ENCODE measurements at regions not wholly inside any gene's neighbourhood (a gene's known extent, or its start where the extent isn't known, plus 50 kb on each side); places are given as distances from the start of the nearest gene placed in this dataset.

DNA sequence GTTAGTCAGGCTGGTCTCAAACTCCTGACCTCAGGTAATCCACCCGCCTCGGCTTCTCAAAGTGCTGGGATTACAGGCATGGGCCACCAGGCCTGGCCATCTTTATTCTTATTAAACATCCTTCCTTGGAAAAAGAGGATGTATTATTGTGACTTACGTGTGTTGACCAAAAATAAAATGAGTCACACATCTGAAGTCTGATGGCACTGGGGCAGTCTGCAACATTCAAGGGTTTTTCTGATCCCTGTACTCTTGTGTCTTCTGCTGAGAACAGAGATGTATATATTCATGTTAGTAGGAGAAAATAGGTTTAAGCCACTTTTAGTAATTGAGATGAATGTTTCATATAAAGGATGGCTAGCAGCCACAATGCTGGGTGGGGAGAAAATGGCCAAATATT lies 129.9 kb upstream of the RIPOR2 start:
- Mint-ChIP-seq H3K27ac (no peak overlapping the region), H3K27me3 (ENCODE audit: low read depth in 2 of 2) (no peaks in the 10 kb centered on the region), H3K36me3 (no peaks in the 10 kb centered on the region), H3K9me3 (no peaks in the 10 kb centered on the region), H3K4me3 (no peak overlapping the region), H3K4me1 (peaks cover 0 to 7% of the 10 kb centered on the region in 2 donors)
- intact Hi-C loops (cut with micrococcal nuclease): no loop called here
- 73% methylated on average over 2 of the region's 3 CpGs for WGBS (ENCODE audit: insufficient coverage)
- no peak overlapping the region for H3K4me3 ChIP-seq (ENCODE audit: low read length)
- no peaks in the 10 kb centered on the region for H3K36me3 ChIP-seq (ENCODE audit: control insufficient read depth, insufficient read depth, low read length)
- no peak overlapping the region for H3K27ac ChIP-seq (ENCODE audit: low read length)
- H3K4me1 ChIP-seq (ENCODE audit: control insufficient read depth, insufficient read depth, low read length): peaks cover 3% of the 10 kb centered on the region
- no peak for DNase-seq
- H3K9me3 ChIP-seq (ENCODE audit: control insufficient read depth, insufficient read depth, low read length): no peaks in the 10 kb centered on the region
- ATAC-seq: no peak
- TF ChIP-seq, protein P1, sequence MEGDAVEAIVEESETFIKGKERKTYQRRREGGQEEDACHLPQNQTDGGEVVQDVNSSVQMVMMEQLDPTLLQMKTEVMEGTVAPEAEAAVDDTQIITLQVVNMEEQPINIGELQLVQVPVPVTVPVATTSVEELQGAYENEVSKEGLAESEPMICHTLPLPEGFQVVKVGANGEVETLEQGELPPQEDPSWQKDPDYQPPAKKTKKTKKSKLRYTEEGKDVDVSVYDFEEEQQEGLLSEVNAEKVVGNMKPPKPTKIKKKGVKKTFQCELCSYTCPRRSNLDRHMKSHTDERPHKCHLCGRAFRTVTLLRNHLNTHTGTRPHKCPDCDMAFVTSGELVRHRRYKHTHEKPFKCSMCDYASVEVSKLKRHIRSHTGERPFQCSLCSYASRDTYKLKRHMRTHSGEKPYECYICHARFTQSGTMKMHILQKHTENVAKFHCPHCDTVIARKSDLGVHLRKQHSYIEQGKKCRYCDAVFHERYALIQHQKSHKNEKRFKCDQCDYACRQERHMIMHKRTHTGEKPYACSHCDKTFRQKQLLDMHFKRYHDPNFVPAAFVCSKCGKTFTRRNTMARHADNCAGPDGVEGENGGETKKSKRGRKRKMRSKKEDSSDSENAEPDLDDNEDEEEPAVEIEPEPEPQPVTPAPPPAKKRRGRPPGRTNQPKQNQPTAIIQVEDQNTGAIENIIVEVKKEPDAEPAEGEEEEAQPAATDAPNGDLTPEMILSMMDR (IDR thresholded peaks at IDR 0.05): no peak
- no peaks in the 10 kb centered on the region for H3K27me3 ChIP-seq (ENCODE audit: control insufficient read depth, insufficient read depth, low read length)

DNA sequence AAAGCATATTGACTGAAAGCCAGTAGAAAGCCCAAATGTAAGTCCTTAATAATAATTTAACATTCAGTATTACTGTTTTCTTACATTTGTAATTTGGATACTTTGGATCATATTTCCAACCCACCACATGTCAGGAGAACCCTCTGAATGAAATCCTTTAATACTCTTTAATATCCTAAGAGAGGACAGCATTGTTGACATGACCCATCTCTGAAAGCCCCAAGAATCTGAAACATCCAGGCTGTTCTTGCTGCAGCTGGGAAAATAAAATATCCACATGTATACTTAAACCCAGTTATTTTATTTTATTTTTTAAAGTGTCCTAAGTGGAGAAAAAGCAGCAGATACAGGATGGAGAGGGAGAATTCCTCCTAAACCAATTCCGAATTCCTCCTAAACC lies 130.8 kb upstream of the RIPOR2 start:
- Mint-ChIP-seq H3K27ac (no peak overlapping the region), H3K4me1 (peaks cover 0 to 10% of the 10 kb centered on the region in 2 donors), H3K4me3 (no peak overlapping the region), H3K36me3 (no peaks in the 10 kb centered on the region), H3K9me3 (no peaks in the 10 kb centered on the region), H3K27me3 (ENCODE audit: low read depth in 2 of 2) (no peaks in the 10 kb centered on the region)
- TF ChIP-seq, protein P1 (IDR thresholded peaks at IDR 0.05): no peak
- H3K27ac ChIP-seq (ENCODE audit: low read length): no peak overlapping the region
- peaks cover 3% of the 10 kb centered on the region for H3K4me1 ChIP-seq (ENCODE audit: control insufficient read depth, insufficient read depth, low read length)
- no peaks in the 10 kb centered on the region for H3K9me3 ChIP-seq (ENCODE audit: control insufficient read depth, insufficient read depth, low read length)
- intact Hi-C loops (cut with micrococcal nuclease): no loop called here
- no peaks in the 10 kb centered on the region for H3K36me3 ChIP-seq (ENCODE audit: control insufficient read depth, insufficient read depth, low read length)
- H3K27me3 ChIP-seq (ENCODE audit: control insufficient read depth, insufficient read depth, low read length): no peaks in the 10 kb centered on the region
- ATAC-seq: no peak
- 78% methylated on average over 1 of the region's 1 CpG for WGBS (ENCODE audit: insufficient coverage)
- H3K4me3 ChIP-seq (ENCODE audit: low read length): no peak overlapping the region
- no peak for DNase-seq

DNA sequence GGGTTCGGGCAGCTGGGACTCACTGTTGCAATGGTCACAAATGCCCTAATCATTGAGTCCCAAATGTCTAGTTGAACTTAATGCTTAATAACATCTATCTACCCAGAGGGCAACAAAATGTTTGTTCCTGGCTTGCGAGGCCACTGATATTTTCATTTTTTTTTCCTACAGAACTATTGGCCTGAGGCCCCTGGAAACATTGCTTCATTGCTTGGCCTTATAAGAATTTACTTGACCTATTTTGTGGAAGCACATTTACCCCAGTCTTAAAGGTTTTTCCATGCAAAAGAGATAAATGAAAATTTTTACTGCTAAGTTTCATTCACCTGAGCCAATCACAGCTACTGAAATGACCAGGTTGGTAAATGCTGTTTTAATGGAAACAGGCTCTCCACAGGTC lies 133.1 kb upstream of the RIPOR2 start:
- Mint-ChIP-seq H3K4me3 (no peak overlapping the region), H3K36me3 (no peaks in the 10 kb centered on the region), H3K27me3 (ENCODE audit: low read depth in 2 of 2) (no peaks in the 10 kb centered on the region), H3K27ac (no peak overlapping the region), H3K9me3 (no peaks in the 10 kb centered on the region), H3K4me1 (peaks cover 0 to 10% of the 10 kb centered on the region in 2 donors)
- intact Hi-C loops (cut with micrococcal nuclease): no loop called here
- Histone ChIP-seq H3K27me3 (ENCODE audit: control insufficient read depth, insufficient read depth, low read length) (no peaks in the 10 kb centered on the region), H3K9me3 (ENCODE audit: control insufficient read depth, insufficient read depth, low read length) (no peaks in the 10 kb centered on the region), H3K36me3 (ENCODE audit: control insufficient read depth, insufficient read depth, low read length) (no peaks in the 10 kb centered on the region), H3K4me3 (ENCODE audit: low read length) (no peak overlapping the region), H3K27ac (ENCODE audit: low read length) (no peak overlapping the region), H3K4me1 (ENCODE audit: control insufficient read depth, insufficient read depth, low read length) (peaks cover 3% of the 10 kb centered on the region)
- TF ChIP-seq, protein P1 (IDR thresholded peaks at IDR 0.05): no peak
- DNase-seq (no peak), ATAC-seq (no peak)
- 96% methylated on average over 2 of the region's 2 CpGs for WGBS (ENCODE audit: insufficient coverage)

Data from natural killer cell (primary cell).